ENCODE measurements at regions not wholly inside any gene's neighbourhood (a gene's known extent, or its start where the extent isn't known, plus 50 kb on each side); places are given as distances from the start of the nearest gene placed in this dataset.

GRCh38 chr18:78607221-78607620, 372.4 kb upstream of the SALL3 start:
- no peak for TF ChIP-seq CTCF (IDR thresholded peaks at IDR 0.05)
- no peak for TF ChIP-seq EP300 (IDR thresholded peaks at IDR 0.05)

All from sigmoid colon (tissue), 4 donors.